ENCODE measurements at regions not wholly inside any gene's neighbourhood (a gene's known extent, or its start where the extent isn't known, plus 50 kb on each side); places are given as distances from the start of the nearest gene placed in this dataset.

DNA sequence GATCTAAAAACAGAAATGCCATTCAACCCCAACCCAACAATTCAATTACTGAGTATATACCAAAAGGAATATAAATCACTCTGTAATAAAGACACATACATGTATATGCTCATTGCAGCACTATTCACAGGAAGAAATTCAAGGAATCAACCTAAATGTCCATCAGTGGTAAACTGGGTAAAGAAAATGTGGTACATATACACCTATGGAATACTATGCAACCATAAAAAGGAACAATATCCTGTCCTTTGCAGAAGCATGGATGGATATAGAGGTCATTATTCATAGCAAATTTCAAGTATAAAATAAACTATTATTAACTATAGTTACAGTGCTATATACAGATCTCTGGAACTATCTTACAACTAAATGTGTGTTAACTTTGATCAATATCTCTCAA lies 599.3 kb downstream of the CDH11 start:
- Mint-ChIP-seq H3K27ac (no peak overlapping the region), H3K4me1 (no peaks in the 10 kb centered on the region), H3K4me3 (no peak overlapping the region), H3K27me3 (no peaks in the 10 kb centered on the region), H3K9me3 (peaks cover 8 to 15% of the 10 kb centered on the region in 2 donors)
- ATAC-seq (no peak), DNase-seq (no peak)

DNA sequence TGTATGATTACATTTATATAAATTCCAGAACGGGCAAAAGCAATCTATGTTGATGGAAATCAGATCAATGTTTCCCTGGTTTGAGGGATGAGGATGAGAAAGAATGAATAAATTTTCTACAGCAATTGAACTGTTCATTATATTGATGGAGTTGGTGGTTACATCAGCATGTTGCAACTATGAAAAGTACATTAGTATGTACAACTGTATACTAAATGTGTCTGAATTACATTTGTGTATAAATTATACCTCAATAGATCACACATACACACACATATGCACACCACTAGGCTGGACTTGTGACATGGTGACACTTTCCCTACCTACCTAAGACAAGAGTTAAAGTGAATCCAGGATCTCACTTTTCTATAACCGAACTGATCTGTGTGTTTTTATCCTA lies 608.0 kb downstream of the CDH11 start:
- Mint-ChIP-seq H3K27ac (no peak overlapping the region), H3K9me3 (peaks cover 0 to 3% of the 10 kb centered on the region in 2 donors), H3K4me3 (no peak overlapping the region), H3K4me1 (no peaks in the 10 kb centered on the region), H3K27me3 (no peaks in the 10 kb centered on the region)
- ATAC-seq (no peak), DNase-seq (no peak)

- Mint-ChIP-seq H3K27me3 (no peaks in the 10 kb centered on the region), H3K9me3 (peaks cover 4 to 25% of the 10 kb centered on the region in 2 donors), H3K4me3 (no peak overlapping the region), H3K27ac (no peak overlapping the region), H3K4me1 (no peaks in the 10 kb centered on the region)
- no peak for DNase-seq
- no peak for ATAC-seq
Observed at GRCh38 chr16:64507240-64508024, 614.4 kb downstream of the CDH11 start.

- Mint-ChIP-seq H3K4me3 (no peak overlapping the region), H3K4me1 (no peaks in the 10 kb centered on the region), H3K27ac (no peak overlapping the region), H3K27me3 (no peaks in the 10 kb centered on the region), H3K9me3 (peaks cover 6 to 8% of the 10 kb centered on the region in 2 donors)
- ATAC-seq: no peak
- no peak for DNase-seq
Observed at GRCh38 chr16:64499211-64499610, 622.7 kb downstream of the CDH11 start.

GRCh38 chr16:64498363-64498762 lies 623.5 kb downstream of the CDH11 start:
- no peak overlapping the region for H3K4me3 Mint-ChIP-seq
- H3K4me1 Mint-ChIP-seq: no peaks in the 10 kb centered on the region
- no peaks in the 10 kb centered on the region for H3K27me3 Mint-ChIP-seq
- H3K27ac Mint-ChIP-seq: no peak overlapping the region
- no peak for DNase-seq
- H3K9me3 Mint-ChIP-seq: peaks cover 0 to 8% of the 10 kb centered on the region in 2 donors
- no peak for ATAC-seq

- H3K27me3 Mint-ChIP-seq: no peaks in the 10 kb centered on the region
- ATAC-seq: no peak
- peaks cover 13 to 16% of the 10 kb centered on the region in 2 donors for H3K9me3 Mint-ChIP-seq
- no peak overlapping the region for H3K27ac Mint-ChIP-seq
- H3K4me1 Mint-ChIP-seq: no peaks in the 10 kb centered on the region
- DNase-seq: no peak
- no peak overlapping the region for H3K4me3 Mint-ChIP-seq
Observed at GRCh38 chr16:64493709-64494108, 628.2 kb downstream of the CDH11 start.

- DNase-seq (no peak), ATAC-seq (no peak)
- H3K9me3 Mint-ChIP-seq: peaks cover 16 to 30% of the 10 kb centered on the region in 2 donors
- no peak overlapping the region for H3K27ac Mint-ChIP-seq
- no peaks in the 10 kb centered on the region for H3K4me1 Mint-ChIP-seq
- no peak overlapping the region for H3K4me3 Mint-ChIP-seq
- no peaks in the 10 kb centered on the region for H3K27me3 Mint-ChIP-seq
Observed at GRCh38 chr16:64489449-64489848, 632.4 kb downstream of the CDH11 start.

DNA sequence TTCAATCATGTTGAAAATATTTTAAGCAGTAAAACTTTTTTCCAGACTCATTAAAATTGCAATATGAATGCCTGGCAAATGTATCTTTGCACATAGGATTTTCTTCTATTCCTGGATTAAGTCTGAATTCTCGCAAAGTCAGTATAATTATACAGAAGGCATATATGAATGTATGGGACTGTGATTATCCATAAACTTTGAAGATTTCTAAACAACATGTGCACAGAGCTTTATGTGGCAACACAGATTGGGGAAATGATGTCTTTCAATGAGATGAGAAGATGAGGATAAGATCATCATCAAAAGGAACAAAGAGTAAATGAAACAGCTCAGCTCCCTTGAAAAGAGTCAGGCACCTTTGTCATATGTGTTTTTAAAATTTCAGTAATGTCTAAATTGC lies 635.3 kb downstream of the CDH11 start:
- Mint-ChIP-seq H3K4me3 (no peak overlapping the region), H3K4me1 (no peaks in the 10 kb centered on the region)

GRCh38 chr16:64481497-64481896 lies 640.4 kb downstream of the CDH11 start:
- no peak for DNase-seq
- Mint-ChIP-seq H3K27me3 (no peaks in the 10 kb centered on the region), H3K27ac (no peak overlapping the region)

More for the DNA sequence above, 635.3 kb downstream of the CDH11 start:
- Mint-ChIP-seq H3K27me3 (no peaks in the 10 kb centered on the region), H3K9me3 (peaks cover 14 to 28% of the 10 kb centered on the region in 2 donors), H3K27ac (no peak overlapping the region)
- ATAC-seq (no peak), DNase-seq (no peak)

GRCh38 chr16:64478252-64478906 lies 643.5 kb downstream of the CDH11 start:
- Mint-ChIP-seq H3K4me3 (no peak overlapping the region), H3K4me1 (no peaks in the 10 kb centered on the region), H3K27ac (no peak overlapping the region), H3K9me3 (peaks cover 19 to 36% of the 10 kb centered on the region in 2 donors), H3K27me3 (no peaks in the 10 kb centered on the region)
- DNase-seq (no peak), ATAC-seq (no peak)

More at GRCh38 chr16:64481497-64481896, 640.4 kb downstream of the CDH11 start:
- no peak overlapping the region for H3K4me3 Mint-ChIP-seq
- peaks cover 9 to 26% of the 10 kb centered on the region in 2 donors for H3K9me3 Mint-ChIP-seq
- no peak for ATAC-seq
- H3K4me1 Mint-ChIP-seq: no peaks in the 10 kb centered on the region

GRCh38 chr16:64475627-64476351 lies 646.1 kb downstream of the CDH11 start:
- Mint-ChIP-seq H3K4me3 (no peak overlapping the region), H3K27ac (no peak overlapping the region), H3K27me3 (no peaks in the 10 kb centered on the region), H3K9me3 (peaks cover 27 to 36% of the 10 kb centered on the region in 2 donors), H3K4me1 (no peaks in the 10 kb centered on the region)
- ATAC-seq (no peak), DNase-seq (no peak)

DNA sequence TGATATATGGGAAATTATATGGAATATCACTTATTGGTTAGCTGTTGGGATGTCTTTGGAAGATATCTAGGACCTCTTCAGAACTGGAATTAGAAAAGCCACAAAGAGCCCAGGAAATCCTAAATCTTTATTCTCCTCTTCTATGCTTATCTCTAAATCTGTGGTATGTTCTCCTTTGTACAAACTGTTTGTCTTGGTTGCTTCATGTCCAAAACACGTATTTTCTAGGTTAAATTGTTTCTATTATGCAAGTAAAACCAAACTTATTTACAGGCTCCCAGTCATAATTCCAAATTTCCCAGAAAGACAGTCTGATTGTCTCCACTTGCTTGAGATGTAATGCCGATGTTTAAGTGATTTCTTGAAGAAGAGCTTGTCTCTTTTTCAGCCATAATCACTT lies 650.9 kb downstream of the CDH11 start:
- DNase-seq: no peak
- H3K27ac Mint-ChIP-seq: no peak overlapping the region
- H3K9me3 Mint-ChIP-seq: peaks cover 18 to 22% of the 10 kb centered on the region in 2 donors
- H3K27me3 Mint-ChIP-seq: no peaks in the 10 kb centered on the region
- ATAC-seq: no peak
- H3K4me1 Mint-ChIP-seq: no peaks in the 10 kb centered on the region
- no peak overlapping the region for H3K4me3 Mint-ChIP-seq

- Mint-ChIP-seq H3K9me3 (peaks cover 13 to 20% of the 10 kb centered on the region in 2 donors), H3K27me3 (no peaks in the 10 kb centered on the region), H3K27ac (no peak overlapping the region), H3K4me1 (no peaks in the 10 kb centered on the region), H3K4me3 (no peak overlapping the region)
- ATAC-seq (no peak), DNase-seq (no peak)
Observed at GRCh38 chr16:64469906-64470702, 651.8 kb downstream of the CDH11 start.

DNA sequence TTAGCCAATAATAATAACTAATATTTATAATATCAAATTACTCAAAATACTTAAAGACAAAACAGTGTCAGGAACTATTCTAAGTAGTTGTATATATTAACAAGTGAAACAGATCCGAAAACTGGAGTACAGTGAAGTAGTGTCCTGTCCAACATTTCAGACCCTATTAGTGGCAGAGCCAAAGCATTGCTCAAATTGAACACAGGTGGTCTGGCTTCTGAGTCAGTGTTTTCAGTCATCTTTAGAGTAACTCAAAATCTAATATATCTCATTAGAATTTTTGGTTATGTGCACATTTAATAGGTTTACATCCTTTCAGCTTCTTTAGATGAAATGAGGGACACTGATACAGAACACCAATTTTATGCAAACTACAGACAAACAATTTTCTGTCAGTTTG lies 652.5 kb downstream of the CDH11 start:
- DNase-seq (no peak), ATAC-seq (no peak)
- Mint-ChIP-seq H3K4me1 (no peaks in the 10 kb centered on the region), H3K27ac (no peak overlapping the region), H3K9me3 (peaks cover 17 to 24% of the 10 kb centered on the region in 2 donors), H3K4me3 (no peak overlapping the region), H3K27me3 (no peaks in the 10 kb centered on the region)

DNA sequence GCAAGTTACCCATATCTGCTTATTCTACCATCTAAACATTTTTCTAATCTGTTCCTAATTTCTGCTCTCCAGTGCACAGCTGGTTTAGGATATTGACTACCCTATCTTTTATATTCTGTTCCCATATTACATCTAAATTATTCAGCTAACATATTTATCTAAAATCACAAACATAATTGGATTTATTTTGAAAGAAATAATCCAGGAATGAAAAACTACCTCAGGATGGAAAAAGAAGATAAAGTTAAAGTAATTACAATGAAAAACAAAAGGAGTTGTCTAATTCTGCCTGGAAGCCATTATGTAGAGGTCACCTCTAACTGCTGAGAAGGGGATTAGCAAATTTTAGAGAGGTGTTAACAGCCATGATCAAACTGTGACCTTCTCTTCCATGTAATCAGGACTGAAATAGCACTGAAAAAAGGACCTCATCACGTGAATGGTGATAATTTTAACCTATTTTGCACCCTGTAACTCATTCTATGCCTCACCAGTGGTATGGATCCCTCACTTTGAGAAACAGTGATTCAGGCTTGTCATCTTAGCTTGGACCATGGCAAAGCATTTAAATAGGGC lies 653.3 kb downstream of the CDH11 start:
- Mint-ChIP-seq H3K27ac (no peak overlapping the region), H3K9me3 (peaks cover 9 to 24% of the 10 kb centered on the region in 2 donors), H3K4me3 (no peak overlapping the region), H3K27me3 (no peaks in the 10 kb centered on the region), H3K4me1 (no peaks in the 10 kb centered on the region)
- DNase-seq (no peak), ATAC-seq (no peak)

Data from stimulated activated naive CD8-positive, alpha-beta T cell treated with anti-CD3 and anti-CD28 coated beads, Interleukin-15, amount 100 ng/mL, for 72 hours (primary cell).